ENCODE measurements at regions not wholly inside any gene's neighbourhood (a gene's known extent, or its start where the extent isn't known, plus 50 kb on each side); places are given as distances from the start of the nearest gene placed in this dataset.

GRCh38 chr2:226618875-226619605 lies 180.6 kb downstream of the IRS1 start:
- DNase-seq: no peak

DNA sequence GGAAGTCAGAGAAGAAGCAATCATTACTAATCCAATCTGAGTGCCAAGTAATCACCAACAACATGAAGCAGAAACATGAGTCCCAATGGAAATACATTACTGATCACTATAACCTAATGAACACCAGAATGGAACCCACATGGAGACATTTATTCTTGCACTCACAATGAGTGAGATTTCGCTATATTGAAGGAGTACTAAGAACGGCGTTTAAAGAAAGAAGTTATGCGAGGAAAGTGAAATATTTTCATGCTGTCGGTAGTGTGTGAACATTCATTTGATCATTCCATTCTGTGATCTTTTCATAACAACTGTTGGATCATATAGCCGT lies 181.1 kb downstream of the IRS1 start:
- no peak for DNase-seq

- DNase-seq: no peak
Observed at GRCh38 chr2:226615891-226616290, 183.7 kb downstream of the IRS1 start.

DNA sequence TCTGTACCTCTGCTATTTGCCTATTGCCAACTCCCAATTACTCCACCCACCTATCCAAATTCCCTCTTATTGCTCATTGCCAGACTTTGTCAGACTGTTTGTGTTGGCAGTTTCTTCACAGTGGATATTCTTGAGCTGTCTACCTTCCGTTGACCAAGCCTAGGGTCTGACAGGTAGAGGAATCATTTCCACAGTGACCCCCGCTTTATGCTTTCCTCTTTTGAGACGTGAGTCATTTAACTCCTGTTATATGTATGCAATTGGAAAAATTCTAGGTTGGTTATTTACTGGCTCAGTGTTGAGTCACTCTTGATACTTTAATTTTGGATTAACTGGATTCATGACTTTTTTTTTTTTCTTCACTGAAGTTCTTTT lies 187.7 kb downstream of the IRS1 start:
- DNase-seq: no peak

- no peak for DNase-seq
Observed at GRCh38 chr2:226611196-226611943, 188.2 kb downstream of the IRS1 start.

GRCh38 chr2:226609366-226609765 lies 190.3 kb downstream of the IRS1 start:
- DNase-seq: no peak

- DNase-seq: no peak
Observed at GRCh38 chr2:226608451-226608850, 191.2 kb downstream of the IRS1 start.

GRCh38 chr2:226607379-226607778 lies 192.2 kb downstream of the IRS1 start:
- no peak for DNase-seq

GRCh38 chr2:226605642-226606041 lies 194.0 kb downstream of the IRS1 start:
- no peak for DNase-seq

GRCh38 chr2:226603606-226604005 lies 196.0 kb downstream of the IRS1 start:
- DNase-seq: no peak

GRCh38 chr2:226601881-226602662 lies 197.5 kb downstream of the IRS1 start:
- no peak for DNase-seq

DNA sequence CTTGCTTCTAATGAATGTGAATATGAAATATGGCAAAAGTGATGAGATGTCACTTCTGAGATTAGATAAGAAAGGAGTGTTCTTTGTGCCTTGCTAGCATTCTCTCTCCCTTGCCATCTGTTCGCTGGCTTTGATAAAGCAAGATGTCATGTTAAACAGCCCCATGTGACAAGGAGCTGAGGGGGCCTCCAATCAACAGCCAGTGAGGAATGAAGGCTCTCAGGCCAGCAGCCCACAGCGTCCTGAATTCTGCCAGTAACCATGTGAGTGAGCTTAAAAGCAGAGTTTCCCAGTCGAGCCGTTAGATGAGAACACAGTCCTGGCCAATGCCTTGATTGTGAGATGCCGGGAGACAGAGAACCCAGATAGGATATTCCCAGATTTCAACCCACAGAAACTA lies 198.8 kb downstream of the IRS1 start:
- DNase-seq: no peak

- no peak for DNase-seq
Observed at GRCh38 chr2:226600184-226600583, 199.4 kb downstream of the IRS1 start.

DNA sequence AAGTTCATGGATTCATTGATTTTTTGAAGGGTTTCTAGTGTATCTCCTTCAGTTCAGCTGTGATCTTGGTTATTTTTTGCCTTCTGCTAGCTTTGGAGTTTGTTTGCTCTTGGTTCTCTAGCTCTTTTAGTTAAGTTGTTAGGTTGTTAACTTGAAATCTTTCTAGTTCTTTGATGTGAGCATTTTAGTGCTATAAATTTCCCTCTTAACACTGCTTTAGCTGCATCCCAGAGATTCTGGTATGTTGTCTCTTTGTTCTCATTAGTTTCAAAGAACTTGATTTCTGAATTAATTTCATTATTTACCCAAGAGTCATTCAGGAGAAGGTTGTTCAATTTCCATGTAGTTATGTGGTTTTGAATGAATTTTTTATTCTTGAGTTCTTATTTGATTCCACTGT lies 210.6 kb downstream of the IRS1 start:
- DNase-seq: no peak

GRCh38 chr2:226585130-226585561 lies 214.5 kb downstream of the IRS1 start:
- no peak for DNase-seq

DNA sequence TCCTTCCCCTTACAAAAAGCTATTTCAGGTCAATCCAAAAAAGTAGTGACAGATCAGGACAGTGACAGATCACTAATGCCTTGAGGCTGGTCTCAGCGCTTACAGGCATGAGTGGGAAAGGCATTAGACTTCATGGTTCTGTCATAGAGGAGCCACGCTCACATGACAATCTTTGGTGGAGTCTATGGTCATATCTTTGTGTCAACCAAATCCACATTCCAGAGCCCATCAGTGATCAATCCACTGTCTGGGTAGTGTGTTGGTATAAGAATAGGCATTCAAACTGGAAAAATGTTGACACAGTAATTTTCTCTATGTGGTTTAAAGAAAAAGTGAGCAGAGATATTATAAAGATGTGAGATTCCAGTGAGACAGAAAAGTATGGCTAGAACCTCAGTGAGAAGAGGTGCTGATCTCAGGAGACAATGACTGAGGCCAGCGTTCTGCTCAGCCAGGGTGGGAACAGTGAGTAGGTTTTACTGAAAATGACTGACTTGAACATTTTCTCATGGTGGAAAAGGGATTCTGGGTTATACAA lies 215.0 kb downstream of the IRS1 start:
- DNase-seq: no peak

DNA sequence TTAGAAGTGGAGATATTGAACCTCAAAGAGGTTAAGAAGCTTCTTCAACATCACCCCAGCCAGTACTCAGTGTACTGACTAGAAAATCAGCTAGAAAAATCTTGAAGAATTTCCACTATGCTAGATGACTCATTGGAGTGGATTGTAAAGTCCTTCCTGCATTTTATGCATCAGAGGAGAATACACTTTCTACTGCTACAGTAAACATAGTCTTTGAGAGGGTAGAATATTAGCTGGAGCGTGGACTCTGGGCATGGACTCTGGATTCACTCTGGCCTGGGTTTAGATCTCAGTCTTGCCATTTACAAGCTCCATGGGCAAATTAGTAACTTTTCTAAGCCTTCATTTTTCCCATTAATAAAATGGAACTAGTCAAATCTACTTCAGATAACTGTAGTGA lies 215.9 kb downstream of the IRS1 start:
- no peak for DNase-seq

DNA sequence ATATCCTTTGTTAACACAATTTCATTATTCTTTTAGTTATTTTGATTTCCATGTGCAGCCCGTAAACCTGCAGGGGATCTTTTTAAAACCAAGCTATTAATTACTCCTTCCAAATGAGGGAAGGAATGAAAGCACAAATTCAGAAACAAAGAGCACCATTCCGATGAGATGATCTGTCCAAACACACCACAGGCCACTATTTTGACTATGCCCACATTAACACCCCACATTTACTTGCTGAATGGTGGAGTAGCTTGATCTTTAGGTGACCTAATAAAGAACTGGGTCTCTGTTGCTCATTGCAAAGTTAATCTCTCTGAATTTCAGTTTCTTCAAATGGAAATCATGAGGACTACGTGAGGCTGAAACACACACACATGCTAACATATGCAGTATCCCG lies 218.0 kb downstream of the IRS1 start:
- no peak for DNase-seq

DNA sequence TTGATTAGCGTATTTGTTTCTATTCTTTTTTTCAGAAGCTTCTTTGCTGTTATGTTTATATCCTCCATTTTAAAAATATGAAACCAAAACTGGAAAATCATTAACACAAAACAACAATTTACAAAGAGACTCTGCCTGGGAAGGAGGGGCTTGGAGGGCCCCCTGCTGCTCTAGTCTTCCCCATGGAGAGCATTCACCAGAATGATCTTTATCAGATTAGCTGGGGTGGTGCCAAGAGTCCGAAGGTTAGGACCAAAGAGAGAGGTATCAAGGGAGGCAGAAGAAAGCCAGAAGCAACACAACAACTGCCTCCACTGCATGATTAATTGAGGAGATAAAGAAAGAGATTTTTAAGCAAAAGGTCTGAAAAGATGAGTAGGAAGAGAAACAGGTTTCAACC lies 218.6 kb downstream of the IRS1 start:
- no peak for DNase-seq

DNA sequence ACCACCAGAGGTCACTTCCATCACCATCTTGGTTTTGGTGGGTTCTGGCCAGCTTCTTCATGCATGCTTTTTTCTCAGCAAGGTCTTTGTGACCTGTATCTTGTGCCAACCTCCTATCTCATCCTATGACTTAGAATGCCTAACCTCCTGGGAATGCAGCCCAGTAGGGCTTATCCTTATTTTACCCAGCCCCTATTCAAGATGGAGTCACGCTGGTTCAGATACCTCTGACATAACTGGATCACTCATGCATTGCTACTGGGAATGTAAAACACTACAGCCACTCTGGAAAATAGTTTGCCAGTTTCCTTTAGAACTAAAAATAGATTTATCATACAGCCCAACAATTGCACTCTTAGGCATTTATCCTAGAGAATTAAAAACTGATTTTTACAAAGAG lies 219.2 kb downstream of the IRS1 start:
- no peak for DNase-seq

DNA sequence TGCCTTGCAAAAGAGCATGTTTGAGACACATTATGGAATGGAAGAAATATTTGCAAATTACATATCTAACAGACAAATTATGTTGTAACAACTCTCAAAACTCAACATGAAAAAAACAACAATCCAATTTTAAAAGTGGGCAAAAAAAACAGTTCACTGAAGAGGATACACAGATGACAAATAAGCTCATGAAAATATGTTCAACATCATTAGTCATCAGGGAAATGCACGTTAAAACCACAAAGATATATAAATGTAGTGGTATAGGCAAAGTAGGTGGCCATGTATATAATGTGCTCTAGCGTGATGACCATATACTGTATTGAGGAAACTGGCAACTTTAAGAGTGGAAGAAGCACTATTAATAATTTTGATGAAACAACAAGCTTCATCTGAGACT lies 220.1 kb downstream of the IRS1 start:
- DNase-seq: no peak

DNA sequence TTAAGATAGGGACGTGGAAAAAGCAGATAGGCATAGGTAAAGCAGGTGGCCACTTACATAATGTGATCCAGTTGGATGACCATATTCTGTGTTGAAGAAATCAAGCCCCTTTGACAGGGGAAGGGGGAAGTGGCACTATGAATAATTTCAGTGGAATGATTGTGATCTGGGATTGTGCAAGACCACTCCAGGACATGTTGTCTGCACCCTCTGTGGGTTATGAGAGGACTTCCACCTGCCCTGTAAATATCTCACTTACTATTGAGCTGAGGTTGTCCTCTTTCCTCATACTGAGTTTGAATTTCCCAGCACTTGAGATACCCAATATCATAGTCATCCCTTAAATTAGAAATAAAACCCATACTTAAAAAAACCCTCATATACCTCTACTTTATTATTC lies 220.7 kb downstream of the IRS1 start:
- no peak for DNase-seq

DNA sequence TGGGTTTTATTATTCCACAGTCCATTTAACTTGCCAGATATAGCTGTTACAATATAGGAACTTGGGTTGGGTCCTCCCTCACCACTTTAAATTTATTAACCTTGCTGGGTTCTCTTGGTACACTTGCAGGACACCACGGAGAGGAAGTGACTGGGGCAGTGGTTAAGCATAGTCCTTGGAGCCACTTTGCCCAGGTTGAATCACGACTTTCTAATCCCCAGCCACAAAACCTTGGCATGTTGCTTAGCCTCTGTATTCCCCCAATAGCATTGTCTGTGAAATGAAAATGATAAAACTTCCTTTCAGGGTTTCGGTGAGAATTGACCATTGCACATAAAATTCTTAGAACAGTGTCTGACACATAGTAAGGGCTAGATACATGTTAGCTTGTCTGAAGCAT lies 221.2 kb downstream of the IRS1 start:
- no peak for DNase-seq

GRCh38 chr2:226575928-226576327 lies 223.7 kb downstream of the IRS1 start:
- DNase-seq: no peak
